K562 (cell line): ENCODE measurements at regions not wholly inside any gene's neighbourhood (a gene's known extent, or its start where the extent isn't known, plus 50 kb on each side); places are given as distances from the start of the nearest gene placed in this dataset.

Experiments used
- BMI1 ChIP-seq: fragments of 150-350 bp; IDR thresholded peaks from 2 replicates; pipeline ENCODE4 v1.6.1; 2014; ENCODE audit warnings: low read length
- DMBX1 ChIP-seq: fragments of 250-450 bp; sonication (Bioruptor Pico); IDR thresholded peaks from 2 replicates; pipeline ENCODE4 v1.8.0; 2022; ENCODE audit warnings: inconsistent platforms, mild to moderate bottlenecking, moderate library complexity, borderline replicate concordance
- E2F4 ChIP-seq: sonication (generic); formaldehyde crosslinking; IDR thresholded peaks from 2 replicates; pipeline ENCODE4 v1.8.0; 2022; ENCODE audit warnings: mild to moderate bottlenecking, low read depth, missing genetic modification reagents
- FOXJ3 ChIP-seq: sonication (generic); formaldehyde crosslinking; IDR thresholded peaks from 2 replicates; pipeline ENCODE4 v1.4.0; 2020; ENCODE audit warnings: mild to moderate bottlenecking, missing genetic modification reagents
- GTF2E2 ChIP-seq: fragments of 200-800 bp; sonication (Bioruptor generic); IDR thresholded peaks from 2 replicates; pipeline ENCODE4 v1.6.1; 2016; ENCODE audit warnings: missing genetic modification characterization, missing compliant biosample characterization
- KLF16 ChIP-seq: IDR thresholded peaks from 2 replicates; pipeline ENCODE4 v1.6.1; 2016; ENCODE audit warnings: antibody characterized with exemption
- L3MBTL2 ChIP-seq: fragments of 450-650 bp; IDR thresholded peaks from 2 replicates; pipeline ENCODE4 v1.6.1; 2016; ENCODE audit warnings: mild to moderate bottlenecking, moderate library complexity
- MNT ChIP-seq, 2 experiments: fragments of 450-650 bp; conservative IDR thresholded peaks; 2 replicates each; pipeline ENCODE4 v1.6.1; 2017; ENCODE audit warnings: mild to moderate bottlenecking in 2 of 2, moderate library complexity in 2 of 2
- SMARCE1 ChIP-seq: fragments of 450-650 bp; IDR thresholded peaks from 2 replicates; pipeline ENCODE4 v1.7.1; 2016; ENCODE audit warnings: mild to moderate bottlenecking
- TF ChIP-seq, protein P1 (sequence below): fragments of 200-600 bp; sonication (generic); IDR thresholded peaks from one replicate; pipeline ENCODE4 v1.6.1; 2012; ENCODE audit warnings: mild to moderate bottlenecking, low read depth, low read length, inconsistent platforms

- TF ChIP-seq, protein P1, sequence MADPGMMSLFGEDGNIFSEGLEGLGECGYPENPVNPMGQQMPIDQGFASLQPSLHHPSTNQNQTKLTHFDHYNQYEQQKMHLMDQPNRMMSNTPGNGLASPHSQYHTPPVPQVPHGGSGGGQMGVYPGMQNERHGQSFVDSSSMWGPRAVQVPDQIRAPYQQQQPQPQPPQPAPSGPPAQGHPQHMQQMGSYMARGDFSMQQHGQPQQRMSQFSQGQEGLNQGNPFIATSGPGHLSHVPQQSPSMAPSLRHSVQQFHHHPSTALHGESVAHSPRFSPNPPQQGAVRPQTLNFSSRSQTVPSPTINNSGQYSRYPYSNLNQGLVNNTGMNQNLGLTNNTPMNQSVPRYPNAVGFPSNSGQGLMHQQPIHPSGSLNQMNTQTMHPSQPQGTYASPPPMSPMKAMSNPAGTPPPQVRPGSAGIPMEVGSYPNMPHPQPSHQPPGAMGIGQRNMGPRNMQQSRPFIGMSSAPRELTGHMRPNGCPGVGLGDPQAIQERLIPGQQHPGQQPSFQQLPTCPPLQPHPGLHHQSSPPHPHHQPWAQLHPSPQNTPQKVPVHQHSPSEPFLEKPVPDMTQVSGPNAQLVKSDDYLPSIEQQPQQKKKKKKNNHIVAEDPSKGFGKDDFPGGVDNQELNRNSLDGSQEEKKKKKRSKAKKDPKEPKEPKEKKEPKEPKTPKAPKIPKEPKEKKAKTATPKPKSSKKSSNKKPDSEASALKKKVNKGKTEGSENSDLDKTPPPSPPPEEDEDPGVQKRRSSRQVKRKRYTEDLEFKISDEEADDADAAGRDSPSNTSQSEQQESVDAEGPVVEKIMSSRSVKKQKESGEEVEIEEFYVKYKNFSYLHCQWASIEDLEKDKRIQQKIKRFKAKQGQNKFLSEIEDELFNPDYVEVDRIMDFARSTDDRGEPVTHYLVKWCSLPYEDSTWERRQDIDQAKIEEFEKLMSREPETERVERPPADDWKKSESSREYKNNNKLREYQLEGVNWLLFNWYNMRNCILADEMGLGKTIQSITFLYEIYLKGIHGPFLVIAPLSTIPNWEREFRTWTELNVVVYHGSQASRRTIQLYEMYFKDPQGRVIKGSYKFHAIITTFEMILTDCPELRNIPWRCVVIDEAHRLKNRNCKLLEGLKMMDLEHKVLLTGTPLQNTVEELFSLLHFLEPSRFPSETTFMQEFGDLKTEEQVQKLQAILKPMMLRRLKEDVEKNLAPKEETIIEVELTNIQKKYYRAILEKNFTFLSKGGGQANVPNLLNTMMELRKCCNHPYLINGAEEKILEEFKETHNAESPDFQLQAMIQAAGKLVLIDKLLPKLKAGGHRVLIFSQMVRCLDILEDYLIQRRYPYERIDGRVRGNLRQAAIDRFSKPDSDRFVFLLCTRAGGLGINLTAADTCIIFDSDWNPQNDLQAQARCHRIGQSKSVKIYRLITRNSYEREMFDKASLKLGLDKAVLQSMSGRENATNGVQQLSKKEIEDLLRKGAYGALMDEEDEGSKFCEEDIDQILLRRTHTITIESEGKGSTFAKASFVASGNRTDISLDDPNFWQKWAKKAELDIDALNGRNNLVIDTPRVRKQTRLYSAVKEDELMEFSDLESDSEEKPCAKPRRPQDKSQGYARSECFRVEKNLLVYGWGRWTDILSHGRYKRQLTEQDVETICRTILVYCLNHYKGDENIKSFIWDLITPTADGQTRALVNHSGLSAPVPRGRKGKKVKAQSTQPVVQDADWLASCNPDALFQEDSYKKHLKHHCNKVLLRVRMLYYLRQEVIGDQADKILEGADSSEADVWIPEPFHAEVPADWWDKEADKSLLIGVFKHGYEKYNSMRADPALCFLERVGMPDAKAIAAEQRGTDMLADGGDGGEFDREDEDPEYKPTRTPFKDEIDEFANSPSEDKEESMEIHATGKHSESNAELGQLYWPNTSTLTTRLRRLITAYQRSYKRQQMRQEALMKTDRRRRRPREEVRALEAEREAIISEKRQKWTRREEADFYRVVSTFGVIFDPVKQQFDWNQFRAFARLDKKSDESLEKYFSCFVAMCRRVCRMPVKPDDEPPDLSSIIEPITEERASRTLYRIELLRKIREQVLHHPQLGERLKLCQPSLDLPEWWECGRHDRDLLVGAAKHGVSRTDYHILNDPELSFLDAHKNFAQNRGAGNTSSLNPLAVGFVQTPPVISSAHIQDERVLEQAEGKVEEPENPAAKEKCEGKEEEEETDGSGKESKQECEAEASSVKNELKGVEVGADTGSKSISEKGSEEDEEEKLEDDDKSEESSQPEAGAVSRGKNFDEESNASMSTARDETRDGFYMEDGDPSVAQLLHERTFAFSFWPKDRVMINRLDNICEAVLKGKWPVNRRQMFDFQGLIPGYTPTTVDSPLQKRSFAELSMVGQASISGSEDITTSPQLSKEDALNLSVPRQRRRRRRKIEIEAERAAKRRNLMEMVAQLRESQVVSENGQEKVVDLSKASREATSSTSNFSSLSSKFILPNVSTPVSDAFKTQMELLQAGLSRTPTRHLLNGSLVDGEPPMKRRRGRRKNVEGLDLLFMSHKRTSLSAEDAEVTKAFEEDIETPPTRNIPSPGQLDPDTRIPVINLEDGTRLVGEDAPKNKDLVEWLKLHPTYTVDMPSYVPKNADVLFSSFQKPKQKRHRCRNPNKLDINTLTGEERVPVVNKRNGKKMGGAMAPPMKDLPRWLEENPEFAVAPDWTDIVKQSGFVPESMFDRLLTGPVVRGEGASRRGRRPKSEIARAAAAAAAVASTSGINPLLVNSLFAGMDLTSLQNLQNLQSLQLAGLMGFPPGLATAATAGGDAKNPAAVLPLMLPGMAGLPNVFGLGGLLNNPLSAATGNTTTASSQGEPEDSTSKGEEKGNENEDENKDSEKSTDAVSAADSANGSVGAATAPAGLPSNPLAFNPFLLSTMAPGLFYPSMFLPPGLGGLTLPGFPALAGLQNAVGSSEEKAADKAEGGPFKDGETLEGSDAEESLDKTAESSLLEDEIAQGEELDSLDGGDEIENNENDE: no peak
- TF ChIP-seq FOXJ3 (no peak), MNT (conservative IDR thresholded peaks at IDR 0.05) (no peak), BMI1 (no peak), SMARCE1 (no peak), DMBX1 (CRISPR knock-in tag) (no peak), GTF2E2 (tag) (no peak), KLF16 (no peak), L3MBTL2 (no peak), E2F4 (CRISPR knock-in tag) (no peak)
Observed at GRCh38 chr20:10843146-10843711, 169.4 kb upstream of the JAG1 start (continued).
